Ectodermal cell (in vitro differentiated cells): ENCODE measurements at regions not wholly inside any gene's neighbourhood (a gene's known extent, or its start where the extent isn't known, plus 50 kb on each side); places are given as distances from the start of the nearest gene placed in this dataset.

Experiments used
- H3K27ac ChIP-seq: 2 replicates; pipeline ENCODE4 v1.7.0; 2013; ENCODE audit warnings: mild to moderate bottlenecking, low read depth, low read length; ENCODE audit not compliant: insufficient read depth, poor library complexity, severe bottlenecking
- H3K27me3 ChIP-seq: 2 replicates; pipeline ENCODE4 v1.7.0; 2013; ENCODE audit warnings: mild to moderate bottlenecking, low read length; ENCODE audit not compliant: insufficient read depth, control insufficient read depth, poor library complexity, severe bottlenecking
- H3K36me3 ChIP-seq: one replicate; pipeline ENCODE4 v1.7.0; 2013; ENCODE audit warnings: low read length; ENCODE audit not compliant: control insufficient read depth, insufficient read depth
- H3K4me1 ChIP-seq: one replicate; pipeline ENCODE4 v1.7.0; 2013; ENCODE audit warnings: low read length; ENCODE audit not compliant: control insufficient read depth, insufficient read depth
- H3K4me3 ChIP-seq: 2 replicates; pipeline ENCODE4 v1.7.0; 2013; ENCODE audit warnings: low read depth, low read length, control low read depth; ENCODE audit not compliant: insufficient read depth
- H3K9me3 ChIP-seq: 2 replicates; pipeline ENCODE4 v1.7.0; 2013; ENCODE audit warnings: mild to moderate bottlenecking, low read length, moderate library complexity; ENCODE audit not compliant: control insufficient read depth
- WGBS, 2 experiments: methylation state at CpG; one replicate each; pipeline ENCODE4 v1.1.7; 2013; ENCODE audit warnings: missing lambda C conversion rate in 2 of 2; 5-methylcytosine and 5-hydroxymethylcytosine counted together

GRCh38 chr12:24725616-24726015, 223.3 kb downstream of the BCAT1 start:
- 76 to 81% methylated on average over 1 of the region's 1 CpG for WGBS, 2 experiments
- H3K4me3 ChIP-seq: no peak overlapping the region
- H3K4me1 ChIP-seq: peaks cover 5% of the 10 kb centered on the region
- no peak overlapping the region for H3K27ac ChIP-seq
- no peaks in the 10 kb centered on the region for H3K36me3 ChIP-seq
- no peaks in the 10 kb centered on the region for H3K27me3 ChIP-seq
- no peaks in the 10 kb centered on the region for H3K9me3 ChIP-seq

GRCh38 chr12:24724814-24725213, 224.1 kb downstream of the BCAT1 start:
- H3K4me3 ChIP-seq: no peak overlapping the region
- no peaks in the 10 kb centered on the region for H3K27me3 ChIP-seq
- no peaks in the 10 kb centered on the region for H3K36me3 ChIP-seq
- H3K4me1 ChIP-seq: peaks cover 5% of the 10 kb centered on the region
- H3K9me3 ChIP-seq: no peaks in the 10 kb centered on the region
- 94 to 96% methylated on average over 5 of the region's 5 CpGs for WGBS, 2 experiments
- H3K27ac ChIP-seq: no peak overlapping the region

GRCh38 chr12:24723759-24724158, 225.1 kb downstream of the BCAT1 start:
- no peak overlapping the region for H3K4me3 ChIP-seq
- no peaks in the 10 kb centered on the region for H3K27me3 ChIP-seq
- H3K9me3 ChIP-seq: no peaks in the 10 kb centered on the region
- peaks cover 5% of the 10 kb centered on the region for H3K4me1 ChIP-seq
- no peaks in the 10 kb centered on the region for H3K36me3 ChIP-seq
- no peak overlapping the region for H3K27ac ChIP-seq

GRCh38 chr12:24721191-24721590, 227.7 kb downstream of the BCAT1 start:
- Histone ChIP-seq H3K4me1 (peaks cover 5% of the 10 kb centered on the region), H3K9me3 (no peaks in the 10 kb centered on the region), H3K27me3 (no peaks in the 10 kb centered on the region), H3K27ac (no peak overlapping the region), H3K36me3 (no peaks in the 10 kb centered on the region), H3K4me3 (no peak overlapping the region)

GRCh38 chr12:24719293-24719721, 229.6 kb downstream of the BCAT1 start:
- Histone ChIP-seq H3K36me3 (no peaks in the 10 kb centered on the region), H3K27me3 (no peaks in the 10 kb centered on the region), H3K4me3 (no peak overlapping the region), H3K27ac (no peak overlapping the region), H3K4me1 (no peaks in the 10 kb centered on the region), H3K9me3 (no peaks in the 10 kb centered on the region)
- 92 to 94% methylated on average over 1 of the region's 1 CpG for WGBS, 2 experiments

- no peaks in the 10 kb centered on the region for H3K9me3 ChIP-seq
- no peaks in the 10 kb centered on the region for H3K36me3 ChIP-seq
- H3K4me3 ChIP-seq: no peak overlapping the region
- H3K27ac ChIP-seq: no peak overlapping the region
- 0% methylated on average over 1 of the region's 1 CpG for WGBS, 2 experiments
- H3K27me3 ChIP-seq: no peaks in the 10 kb centered on the region
- H3K4me1 ChIP-seq: no peaks in the 10 kb centered on the region
Measured at GRCh38 chr12:24718617-24719016, 230.3 kb downstream of the BCAT1 start.

GRCh38 chr12:24714237-24714636, 234.7 kb downstream of the BCAT1 start:
- Histone ChIP-seq H3K9me3 (no peaks in the 10 kb centered on the region), H3K4me1 (no peaks in the 10 kb centered on the region), H3K27ac (no peak overlapping the region), H3K27me3 (no peaks in the 10 kb centered on the region), H3K36me3 (no peaks in the 10 kb centered on the region), H3K4me3 (no peak overlapping the region)
- 91% methylated on average over 12 to 13 of the region's 13 CpGs for WGBS, 2 experiments

GRCh38 chr12:24711056-24712008, 237.6 kb downstream of the BCAT1 start:
- WGBS, 2 experiments: 93 to 97% methylated on average over 6 of the region's 6 CpGs
- Histone ChIP-seq H3K4me3 (no peak overlapping the region), H3K27ac (no peak overlapping the region), H3K27me3 (no peaks in the 10 kb centered on the region), H3K4me1 (no peaks in the 10 kb centered on the region), H3K9me3 (no peaks in the 10 kb centered on the region), H3K36me3 (no peaks in the 10 kb centered on the region)

- Histone ChIP-seq H3K27ac (no peak overlapping the region), H3K36me3 (no peaks in the 10 kb centered on the region), H3K9me3 (no peaks in the 10 kb centered on the region), H3K4me1 (no peaks in the 10 kb centered on the region), H3K27me3 (no peaks in the 10 kb centered on the region), H3K4me3 (no peak overlapping the region)
- 93 to 95% methylated on average over 2 of the region's 2 CpGs for WGBS, 2 experiments
Measured at GRCh38 chr12:24709216-24709615, 239.7 kb downstream of the BCAT1 start.

- Histone ChIP-seq H3K4me3 (no peak overlapping the region), H3K27me3 (no peaks in the 10 kb centered on the region), H3K36me3 (no peaks in the 10 kb centered on the region), H3K4me1 (no peaks in the 10 kb centered on the region), H3K9me3 (no peaks in the 10 kb centered on the region), H3K27ac (no peak overlapping the region)
- WGBS, 2 experiments: 64 to 70% methylated on average over 2 of the region's 2 CpGs
Measured at GRCh38 chr12:24708718-24709117, 240.2 kb downstream of the BCAT1 start.
